Sigmoid colon (tissue), 6 donors: ENCODE measurements at regions not wholly inside any gene's neighbourhood (a gene's known extent, or its start where the extent isn't known, plus 50 kb on each side); places are given as distances from the start of the nearest gene placed in this dataset.

Experiments
- DNase-seq: peaks from one replicate; pipeline ENCODE4 v3.0.0-alpha.2; 2019
- H3K27ac ChIP-seq, 4 donors: fragments of 200-600 bp; sonication (generic); one replicate each; pipeline ENCODE4 v1.5.1; 2016 to 2019; ENCODE audit warnings: mild to moderate bottlenecking in 1 of 4
- H3K27me3 ChIP-seq, 3 donors: fragments of 200-600 bp; sonication (generic); one replicate each; pipeline ENCODE4 v1.5.1; 2019; ENCODE audit warnings: mild to moderate bottlenecking in 1 of 3
- H3K36me3 ChIP-seq, 4 donors: fragments of 200-600 bp; sonication (generic); one replicate each; pipeline ENCODE4 v1.5.1; 2016 to 2019
- H3K4me1 ChIP-seq, 4 donors: fragments of 200-600 bp; sonication (generic); one replicate each; pipeline ENCODE4 v1.5.1; 2017 to 2019
- H3K4me3 ChIP-seq, 4 donors: fragments of 200-600 bp; sonication (generic); one replicate each; pipeline ENCODE4 v1.5.1; 2017 to 2019; ENCODE audit warnings: mild to moderate bottlenecking in 2 of 4, moderate library complexity in 1 of 4
- H3K9me3 ChIP-seq, 4 donors: fragments of 200-600 bp in 3 of 4; sonication (generic) in 3 of 4; one replicate each; pipeline versions ENCODE4 v1.5.1 to v1.6.1; 2013 to 2019
- CTCF ChIP-seq, 4 experiments: fragments of 450-650 bp in 3 of 4; fragments of 200-600 bp in 1 of 4; IDR thresholded peaks; one replicate each; pipeline ENCODE4 v1.5.1; 2016 to 2019; ENCODE audit warnings: antibody characterized with exemption in 4 of 4, mild to moderate bottlenecking in 3 of 4, moderate library complexity in 2 of 4
- EP300 ChIP-seq, 4 donors: sonication (generic); formaldehyde crosslinking; IDR thresholded peaks; one replicate each; pipeline ENCODE4 v1.6.1; 2017; ENCODE audit warnings: antibody characterized with exemption in 4 of 4
- POLR2A ChIP-seq, 2 donors: fragments of 450-650 bp; IDR thresholded peaks; one replicate each; pipeline ENCODE4 v1.6.1; 2016; ENCODE audit warnings: antibody characterized with exemption in 2 of 2, mild to moderate bottlenecking in 2 of 2, moderate library complexity in 2 of 2
- POLR2AphosphoS5 ChIP-seq, 4 donors: sonication (generic); formaldehyde crosslinking; IDR thresholded peaks; one replicate each; pipeline ENCODE4 v1.6.1; 2017; ENCODE audit warnings: antibody characterized with exemption in 4 of 4
- WGBS, 2 donors: extraction: QIAGEN DNeasy Blood & Tissue Kit; methylation state at CpG; one replicate each; pipeline ENCODE4 v1.1.7; 2013; 5-methylcytosine and 5-hydroxymethylcytosine counted together
- intact Hi-C: fragments of 100-400 bp; cut with DNase I; formaldehyde crosslinking; loops from one replicate; pipeline ENCODE4 v1.15.1; 2023
- donor health status: healthy with polysubstance abuse.
- donor health status: healthy.

- Histone ChIP-seq H3K27me3 (no peaks in the 10 kb centered on the region), H3K27ac (no peak overlapping the region), H3K9me3 (peaks cover 0 to 8% (median under 1%) of the 10 kb centered on the region in 4 donors), H3K36me3 (no peaks in the 10 kb centered on the region), H3K4me1 (no peaks in the 10 kb centered on the region), H3K4me3 (no peak overlapping the region)
- no peak for TF ChIP-seq POLR2A (IDR thresholded peaks at IDR 0.05)
- no peak for TF ChIP-seq CTCF (IDR thresholded peaks at IDR 0.05)
- no peak for TF ChIP-seq POLR2AphosphoS5 (IDR thresholded peaks at IDR 0.05)
- TF ChIP-seq EP300 (IDR thresholded peaks at IDR 0.05) = no peak
- intact Hi-C loops = loop anchor here (5.0 kb wide), 1 partner anchor 50 kb away; no protein-coding TSS in a partner anchor
- DNase-seq = no peak
- WGBS, 2 donors = 84 to 94% methylated on average over 3 of the region's 3 CpGs
Measured at GRCh38 chr18:75517286-75517685, 89.8 kb upstream of the SMIM21 start.

- no peak for DNase-seq
- H3K36me3 ChIP-seq = no peaks in the 10 kb centered on the region
- H3K4me1 ChIP-seq = peaks cover 0 to 7% (median 2%) of the 10 kb centered on the region in 4 donors
- intact Hi-C loops = no loop called here
- no peaks in the 10 kb centered on the region for H3K27me3 ChIP-seq
- H3K27ac ChIP-seq = no peak overlapping the region
- TF ChIP-seq POLR2AphosphoS5 (IDR thresholded peaks at IDR 0.05) (no peak), CTCF (IDR thresholded peaks at IDR 0.05) (no peak), EP300 (IDR thresholded peaks at IDR 0.05) (no peak), POLR2A (IDR thresholded peaks at IDR 0.05) (no peak)
- peaks cover 0 to 6% (median 2%) of the 10 kb centered on the region in 4 donors for H3K9me3 ChIP-seq
- no peak overlapping the region for H3K4me3 ChIP-seq
- WGBS, 2 donors = 84 to 95% methylated on average over 5 of the region's 5 CpGs
Measured at GRCh38 chr18:75507636-75508035, 80.1 kb upstream of the SMIM21 start.

- 86 to 93% methylated on average over 7 of the region's 7 CpGs for WGBS, 2 donors
- Histone ChIP-seq H3K4me1 (peaks cover 0 to 7% (median 2%) of the 10 kb centered on the region in 4 donors), H3K27me3 (no peaks in the 10 kb centered on the region), H3K36me3 (no peaks in the 10 kb centered on the region), H3K4me3 (no peak overlapping the region), H3K9me3 (peaks cover 0 to 6% (median 0%) of the 10 kb centered on the region in 4 donors), H3K27ac (no peak overlapping the region)
- intact Hi-C loops = no loop called here
- DNase-seq = no peak
- TF ChIP-seq POLR2A (IDR thresholded peaks at IDR 0.05) (no peak), EP300 (IDR thresholded peaks at IDR 0.05) (no peak), POLR2AphosphoS5 (IDR thresholded peaks at IDR 0.05) (no peak), CTCF (IDR thresholded peaks at IDR 0.05) (no peak)
Measured at GRCh38 chr18:75506913-75507312, 79.4 kb upstream of the SMIM21 start.

- WGBS, 2 donors = 48 to 71% methylated on average over 7 of the region's 7 CpGs
- H3K27me3 ChIP-seq = no peaks in the 10 kb centered on the region
- DNase-seq = no peak
- H3K4me1 ChIP-seq = peaks cover 0 to 20% (median 9%) of the 10 kb centered on the region in 4 donors
- H3K27ac ChIP-seq = no peak overlapping the region
- H3K36me3 ChIP-seq = no peaks in the 10 kb centered on the region
- no peak for TF ChIP-seq CTCF (IDR thresholded peaks at IDR 0.05)
- H3K4me3 ChIP-seq = no peak overlapping the region
- peaks cover 0 to 3% (median 0%) of the 10 kb centered on the region in 4 donors for H3K9me3 ChIP-seq
- intact Hi-C loops = no loop called here
Measured at GRCh38 chr18:75504469-75504868, 77.0 kb upstream of the SMIM21 start.

- WGBS, 2 donors = 79 to 85% methylated on average over 2 of the region's 2 CpGs
- H3K4me1 ChIP-seq = peaks cover 0 to 21% (median 9%) of the 10 kb centered on the region in 4 donors
- no peak for DNase-seq
- peaks cover 0 to 3% (median 0%) of the 10 kb centered on the region in 4 donors for H3K9me3 ChIP-seq
- H3K4me3 ChIP-seq = no peak overlapping the region
- no peak overlapping the region for H3K27ac ChIP-seq
- H3K36me3 ChIP-seq = no peaks in the 10 kb centered on the region
- intact Hi-C loops = no loop called here
- no peaks in the 10 kb centered on the region for H3K27me3 ChIP-seq
- TF ChIP-seq EP300 (IDR thresholded peaks at IDR 0.05) (no peak), POLR2AphosphoS5 (IDR thresholded peaks at IDR 0.05) (no peak), CTCF (IDR thresholded peaks at IDR 0.05) (no peak), POLR2A (IDR thresholded peaks at IDR 0.05) (no peak)
Measured at GRCh38 chr18:75503615-75504014, 76.1 kb upstream of the SMIM21 start.
